Daoy (cell line): ENCODE measurements at regions not wholly inside any gene's neighbourhood (a gene's known extent, or its start where the extent isn't known, plus 50 kb on each side); places are given as distances from the start of the nearest gene placed in this dataset.
"Not testable (repeated sequence)": the region's sequence is repeated elsewhere in the genome, so short reads cannot be mapped to it uniquely, and the experiment has no call there.

Source experiments
- DNase-seq: peaks from one replicate; pipeline ENCODE4 v3.0.0-alpha.2; 2015; ENCODE audit warnings: low read depth

GRCh38 chr10:94124147-94124546, 130.4 kb downstream of the PLCE1 start:
- DNase-seq: not testable (repeated sequence)

- DNase-seq: not testable (repeated sequence)
Observed at GRCh38 chr10:94125268-94125667, 131.5 kb downstream of the PLCE1 start.

GRCh38 chr10:94125856-94126255, 132.1 kb downstream of the PLCE1 start:
- DNase-seq: peak; percentile 9

- peak; percentile 61 for DNase-seq
Observed at GRCh38 chr10:94129393-94130130, 135.8 kb downstream of the PLCE1 start.

GRCh38 chr10:94131885-94132284, 138.2 kb downstream of the PLCE1 start:
- no peak for DNase-seq

GRCh38 chr10:94133239-94133638, 139.5 kb downstream of the PLCE1 start:
- DNase-seq: no peak

GRCh38 chr10:94137747-94138146, 144.0 kb downstream of the PLCE1 start:
- no peak for DNase-seq

- DNase-seq: no peak
Observed at GRCh38 chr10:94138391-94138790, 144.7 kb downstream of the PLCE1 start.

- no peak for DNase-seq
Observed at GRCh38 chr10:94143261-94143660, 149.5 kb downstream of the PLCE1 start.

GRCh38 chr10:94146313-94146712, 152.6 kb downstream of the PLCE1 start:
- no peak for DNase-seq

- no peak for DNase-seq
Observed at GRCh38 chr10:94146746-94147145, 153.0 kb downstream of the PLCE1 start.

GRCh38 chr10:94149702-94150101, 156.0 kb downstream of the PLCE1 start:
- DNase-seq: no peak

GRCh38 chr10:94150541-94151184, 156.9 kb downstream of the PLCE1 start:
- DNase-seq: no peak

GRCh38 chr10:94155722-94156271, 162.1 kb downstream of the PLCE1 start:
- DNase-seq: no peak

GRCh38 chr10:94156453-94156852, 162.7 kb downstream of the PLCE1 start:
- peak; percentile 13 for DNase-seq

GRCh38 chr10:94165158-94165611, 171.5 kb downstream of the PLCE1 start:
- DNase-seq: not testable (repeated sequence)

GRCh38 chr10:94172332-94172731, 178.6 kb downstream of the PLCE1 start:
- peak; percentile 22 for DNase-seq

- DNase-seq: no peak
Observed at GRCh38 chr10:94173594-94173993, 179.9 kb downstream of the PLCE1 start.

GRCh38 chr10:94174838-94175237, 181.1 kb downstream of the PLCE1 start:
- DNase-seq: no peak

- DNase-seq: no peak
Observed at GRCh38 chr10:94178475-94179253, 184.1 kb downstream of the NOC3L start.

- no peak for DNase-seq
Observed at GRCh38 chr10:94180576-94180975, 182.2 kb downstream of the NOC3L start.

GRCh38 chr10:94183666-94184264, 179.0 kb downstream of the NOC3L start:
- peak; percentile 95 for DNase-seq
